C1 segment of cervical spinal cord (tissue), 14 donors: ENCODE measurements at regions not wholly inside any gene's neighbourhood (a gene's known extent, or its start where the extent isn't known, plus 50 kb on each side); places are given as distances from the start of the nearest gene placed in this dataset.

ENCODE experiments used
- DNase-seq, 14 donors: peaks; one replicate each; lab custom pipeline; 2025; lab: John Stamatoyannopoulos, UW

DNA sequence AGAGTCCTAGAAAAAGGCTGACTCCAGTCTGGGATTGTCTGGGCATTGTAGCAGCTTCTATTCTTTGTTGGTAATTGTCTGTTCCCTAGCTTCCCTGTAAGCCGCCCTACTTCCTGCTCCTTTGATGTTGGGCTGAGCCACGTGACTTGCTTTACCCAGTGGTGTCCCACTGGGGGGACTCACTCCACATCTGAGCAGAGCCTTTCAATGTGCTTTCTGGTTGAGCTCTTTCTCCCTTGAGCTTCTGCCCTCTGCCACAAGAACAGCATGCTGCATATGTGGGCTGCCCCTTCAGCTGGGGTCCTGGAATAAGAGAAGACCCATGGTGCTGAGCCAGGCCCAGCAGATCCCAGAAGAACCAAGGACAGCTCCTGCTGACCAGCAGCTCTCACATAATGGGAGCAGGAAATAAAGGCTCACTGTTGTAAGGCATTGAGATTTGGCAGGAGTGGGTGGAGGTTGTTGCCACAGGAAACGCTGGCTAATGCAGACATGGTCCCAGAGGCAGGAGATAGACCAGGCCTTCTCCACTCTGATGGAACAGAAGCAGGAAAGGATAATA is 276.3 kb upstream of the GJB5 start:
- DNase-seq: no peak

GRCh38 chr1:34479731-34480130 is 275.1 kb upstream of the GJB5 start:
- DNase-seq: no peak

DNA sequence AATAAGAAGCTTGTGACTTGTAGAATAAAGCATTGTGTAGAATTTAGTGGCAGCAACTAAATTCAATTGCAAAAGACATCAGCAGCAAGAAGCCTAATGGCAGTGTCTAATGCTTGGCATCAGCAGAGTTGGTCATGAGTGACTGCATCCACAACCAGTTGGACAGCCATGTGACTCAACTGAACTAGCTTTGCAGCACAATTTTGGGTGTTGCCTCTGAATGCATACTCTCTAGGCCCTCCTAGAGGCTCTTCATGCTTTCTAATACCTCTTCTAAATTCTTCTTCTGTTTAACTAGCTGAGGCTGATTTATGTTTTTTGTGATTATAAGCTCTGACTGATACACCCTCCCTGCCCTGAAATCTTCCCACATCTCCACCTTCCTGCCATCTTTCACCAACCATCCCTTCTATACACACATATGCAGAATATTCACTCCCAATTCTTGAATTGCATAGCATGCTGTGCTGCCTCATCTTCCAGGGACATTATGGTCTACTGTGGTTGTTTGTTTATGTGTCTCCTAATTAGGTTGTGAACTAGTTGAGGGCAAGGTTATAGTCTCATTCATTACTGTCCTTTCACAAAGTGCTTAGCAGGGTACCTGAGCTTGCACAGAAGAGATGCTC is 266.7 kb upstream of the GJB5 start:
- no peak for DNase-seq

GRCh38 chr1:34500451-34500850 is 254.4 kb upstream of the GJB5 start:
- no peak for DNase-seq

- DNase-seq: no peak
Measured at GRCh38 chr1:34511802-34512201, 243.0 kb upstream of the GJB5 start.

GRCh38 chr1:34518146-34518699 is 236.6 kb upstream of the GJB5 start:
- DNase-seq: no peak

- no peak for DNase-seq
Measured at GRCh38 chr1:34520111-34520510, 234.7 kb upstream of the GJB5 start.

- DNase-seq: no peak
Measured at GRCh38 chr1:34524783-34525182, 230.1 kb upstream of the GJB5 start.

DNA sequence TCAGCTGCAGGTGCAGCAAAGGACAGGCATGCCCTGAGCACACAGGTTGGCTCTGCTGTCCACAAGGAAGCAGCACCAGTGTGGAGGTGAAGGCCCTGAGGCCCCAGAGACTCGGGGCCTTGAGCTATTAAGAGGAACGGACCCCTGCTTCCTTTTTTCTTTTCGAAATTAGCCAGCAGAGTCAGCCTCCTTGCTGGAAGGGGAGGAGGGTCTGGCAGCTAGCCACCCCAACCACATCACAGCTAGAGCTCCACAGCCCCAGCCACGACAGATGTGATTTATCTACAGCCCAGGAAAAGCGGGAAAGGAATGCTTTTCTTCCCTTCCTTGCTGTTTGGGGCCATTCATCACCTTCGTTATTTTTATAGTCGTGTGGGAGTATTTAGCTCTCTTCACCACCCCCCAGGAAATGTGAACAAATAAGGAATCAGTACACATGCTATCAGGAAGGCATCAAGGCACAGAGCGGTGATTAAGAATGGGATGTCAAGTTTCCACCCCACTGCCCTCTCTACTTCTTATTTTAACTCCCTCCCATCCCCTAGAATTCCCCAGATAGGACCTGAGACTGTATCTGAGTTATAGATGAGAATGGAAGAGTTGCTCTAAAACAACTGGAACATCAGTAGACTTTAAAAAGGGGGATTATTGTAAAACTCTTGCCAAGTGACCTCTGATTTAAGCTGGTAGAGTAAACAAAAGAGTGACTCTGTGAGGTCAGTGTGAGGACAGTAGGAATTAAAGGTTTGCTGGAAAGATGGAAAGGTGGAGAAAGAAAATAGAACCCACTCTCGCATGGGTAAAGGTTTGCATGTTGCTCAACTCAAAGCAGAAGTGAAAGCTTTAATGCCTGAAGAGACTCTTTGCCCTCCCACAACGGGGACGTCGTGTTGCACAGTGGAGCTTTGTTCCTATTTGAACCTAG is 224.7 kb upstream of the GJB5 start:
- DNase-seq: peak in 1 of 14 donors; percentile 21

DNA sequence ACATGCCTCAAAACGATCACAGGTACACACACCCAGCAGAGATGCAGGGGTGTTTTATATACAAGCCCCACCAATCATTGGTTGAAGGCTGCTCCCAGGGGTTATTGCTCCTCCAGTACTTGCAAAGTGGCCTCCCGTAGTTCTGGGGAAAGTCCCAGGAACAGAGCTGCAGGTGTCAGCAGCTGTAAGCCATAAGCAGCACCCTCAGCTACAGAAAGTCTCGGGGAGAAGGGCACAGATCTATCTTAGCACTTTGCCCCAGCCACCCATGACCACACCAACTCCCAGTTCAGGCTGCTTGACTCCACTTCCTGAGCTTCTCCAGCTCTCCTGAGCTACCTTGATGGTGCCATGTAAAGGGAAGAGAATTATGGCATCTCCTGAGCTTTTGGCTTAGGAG is 222.7 kb upstream of the GJB5 start:
- DNase-seq: no peak

GRCh38 chr1:34538481-34538880 is 216.4 kb upstream of the GJB5 start:
- no peak for DNase-seq

DNA sequence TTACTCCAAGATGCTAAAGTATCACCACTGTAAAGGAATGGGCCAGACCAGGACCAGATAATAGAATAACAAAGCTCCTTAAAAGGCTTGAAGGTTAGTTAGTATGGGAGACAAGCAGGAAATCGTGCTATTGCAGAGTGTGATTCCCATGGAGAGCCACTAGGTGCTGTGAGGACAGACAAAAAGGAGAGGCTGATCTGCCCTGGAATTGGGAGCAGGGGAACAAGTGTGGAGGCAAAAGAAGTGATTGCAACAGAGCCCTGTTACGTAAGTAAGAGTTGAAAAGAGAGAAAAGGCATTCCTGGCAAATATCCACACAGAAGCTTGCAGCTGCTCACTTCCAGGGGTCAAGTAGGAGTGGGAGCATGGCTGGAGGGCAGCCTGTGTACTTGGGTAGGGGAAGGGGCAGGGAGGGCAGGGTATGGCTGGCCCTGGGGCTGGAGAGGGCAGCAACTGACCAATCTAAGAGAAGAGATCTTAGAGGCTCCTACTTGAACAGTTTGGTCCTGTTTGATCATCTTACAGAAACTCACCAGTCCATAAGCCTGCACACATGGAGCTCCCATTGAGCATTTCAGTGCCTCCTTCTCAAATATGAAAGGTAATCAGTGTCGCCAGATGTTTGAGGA is 207.7 kb upstream of the GJB5 start:
- DNase-seq: no peak

- no peak for DNase-seq
Measured at GRCh38 chr1:34549199-34549598, 205.6 kb upstream of the GJB5 start.

- DNase-seq: no peak
Measured at GRCh38 chr1:34578306-34578705, 176.5 kb upstream of the GJB5 start.

- no peak for DNase-seq
Measured at GRCh38 chr1:34582356-34582755, 172.5 kb upstream of the GJB5 start.

- no peak for DNase-seq
Measured at GRCh38 chr1:34587761-34588160, 167.1 kb upstream of the GJB5 start.

DNA sequence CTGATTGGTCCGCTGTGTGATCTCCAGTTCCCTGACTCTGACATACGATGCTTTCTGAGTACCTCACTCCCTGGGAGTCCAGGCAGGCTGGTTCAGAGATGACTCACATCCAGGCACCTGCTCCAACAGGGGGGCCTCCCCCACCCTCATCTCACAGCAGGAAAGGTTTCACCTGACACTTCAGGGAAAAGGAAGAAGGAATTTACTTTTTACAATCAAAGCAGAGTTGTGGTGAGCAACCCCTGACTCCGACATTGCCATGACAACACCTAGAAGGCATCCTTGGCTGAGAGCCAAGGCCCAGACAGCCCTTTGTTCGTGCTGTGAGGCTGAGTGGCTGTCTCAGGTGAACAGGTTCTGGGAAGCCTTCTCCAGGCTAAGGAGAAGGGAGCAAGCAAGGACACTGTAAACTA is 164.6 kb upstream of the GJB5 start:
- no peak for DNase-seq

- DNase-seq: no peak
Measured at GRCh38 chr1:34591751-34592629, 162.9 kb upstream of the GJB5 start.

GRCh38 chr1:34597877-34598514 is 156.9 kb upstream of the GJB5 start:
- peak in 12 of 14 donors; percentile 1 to 71 (median 26) for DNase-seq

DNA sequence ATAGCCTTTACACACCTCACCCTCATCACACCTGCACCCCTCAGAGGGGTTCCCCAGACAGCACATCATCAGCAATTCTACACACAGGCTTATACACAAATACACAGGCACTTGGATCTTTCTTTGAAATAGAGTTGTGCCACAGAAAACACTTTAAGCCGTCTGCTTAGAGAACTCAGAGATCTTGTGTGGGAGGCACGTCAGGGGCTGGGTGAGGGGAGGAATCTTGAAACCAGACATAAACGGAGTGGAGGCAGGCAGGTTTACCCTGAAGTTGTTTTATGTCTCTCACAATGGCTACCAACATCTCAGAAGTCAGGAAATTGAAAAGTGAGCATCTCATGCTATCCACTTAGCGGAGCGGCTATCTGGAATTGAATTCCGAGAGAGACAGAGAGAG is 151.9 kb upstream of the GJB5 start:
- no peak for DNase-seq
